Choroid plexus epithelial cell (primary cell): ENCODE measurements at regions not wholly inside any gene's neighbourhood (a gene's known extent, or its start where the extent isn't known, plus 50 kb on each side); places are given as distances from the start of the nearest gene placed in this dataset.

Experiments used
- DNase-seq: peaks from one replicate; pipeline ENCODE4 v3.0.0-alpha.2; 2010; ENCODE audit warnings: low read depth
- H3K4me3 ChIP-seq: 2 replicates; pipeline ENCODE4 v1.5.1; 2011; ENCODE audit warnings: low read depth, mild to moderate bottlenecking, control low read depth, low read length, moderate library complexity
- CTCF ChIP-seq: conservative IDR thresholded peaks from 2 replicates; pipeline ENCODE4 v1.5.1; 2011; ENCODE audit warnings: low read depth, mild to moderate bottlenecking, control low read depth, inconsistent platforms, low read length, moderate library complexity

- no peak for TF ChIP-seq CTCF
- DNase-seq, result no peak
Measured at GRCh38 chr7:20504060-20504459, 111.4 kb upstream of the ABCB5 start.

GRCh38 chr7:20506175-20506574 lies 109.3 kb upstream of the ABCB5 start:
- TF ChIP-seq CTCF, result no peak
- no peak for DNase-seq
- no peak overlapping the region for H3K4me3 ChIP-seq

More at GRCh38 chr7:20504060-20504459, 111.4 kb upstream of the ABCB5 start:
- H3K4me3 ChIP-seq, result no peak overlapping the region

GRCh38 chr7:20507157-20507556 lies 108.3 kb upstream of the ABCB5 start:
- H3K4me3 ChIP-seq, result no peak overlapping the region
- no peak for DNase-seq
- TF ChIP-seq CTCF, result no peak

GRCh38 chr7:20508109-20508508 lies 107.4 kb upstream of the ABCB5 start:
- TF ChIP-seq CTCF, result no peak
- H3K4me3 ChIP-seq, result no peak overlapping the region
- peak; percentile 13 for DNase-seq

- TF ChIP-seq CTCF, result no peak
- H3K4me3 ChIP-seq, result no peak overlapping the region
- DNase-seq, result no peak
Measured at GRCh38 chr7:20509892-20510572, 105.4 kb upstream of the ABCB5 start.

GRCh38 chr7:20510573-20510900 lies 104.9 kb upstream of the ABCB5 start:
- TF ChIP-seq CTCF, result no peak
- no peak for DNase-seq
- no peak overlapping the region for H3K4me3 ChIP-seq

- TF ChIP-seq CTCF, result no peak
Measured at GRCh38 chr7:20513341-20513740, 102.1 kb upstream of the ABCB5 start.

More at GRCh38 chr7:20513341-20513740, 102.1 kb upstream of the ABCB5 start:
- no peak overlapping the region for H3K4me3 ChIP-seq
- no peak for DNase-seq
